M059J (cell line): ENCODE measurements at regions not wholly inside any gene's neighbourhood (a gene's known extent, or its start where the extent isn't known, plus 50 kb on each side); places are given as distances from the start of the nearest gene placed in this dataset.
A peak's percentile ranks its signal among the peaks of the same experiment; 100 is the strongest.

Experiments used
- DNase-seq: peaks from one replicate; pipeline ENCODE4 v3.0.0-alpha.2; 2012; ENCODE audit warnings: low read depth

- no peak for DNase-seq
Measured at GRCh38 chr3:21140785-21141184, 610.2 kb downstream of the ZNF385D start.

DNA sequence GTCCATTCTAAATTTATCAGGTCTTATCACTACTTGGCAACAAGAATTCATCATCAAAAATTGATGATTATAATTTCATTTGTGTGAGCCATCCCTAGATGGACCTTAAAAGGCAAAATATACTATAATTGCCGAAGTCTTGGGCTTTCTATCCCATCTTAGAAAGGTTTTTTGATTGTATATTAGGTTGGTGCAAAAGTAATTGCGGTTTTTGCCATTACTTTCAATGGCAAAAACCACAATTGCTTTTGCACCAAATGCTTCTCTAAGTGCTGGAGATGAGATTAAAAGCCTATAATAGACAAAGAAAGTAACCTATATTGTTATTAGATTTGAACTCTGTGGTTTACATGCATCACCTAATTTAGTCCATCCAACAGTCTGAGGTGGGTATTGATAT lies 612.9 kb downstream of the ZNF385D start:
- no peak for DNase-seq

DNA sequence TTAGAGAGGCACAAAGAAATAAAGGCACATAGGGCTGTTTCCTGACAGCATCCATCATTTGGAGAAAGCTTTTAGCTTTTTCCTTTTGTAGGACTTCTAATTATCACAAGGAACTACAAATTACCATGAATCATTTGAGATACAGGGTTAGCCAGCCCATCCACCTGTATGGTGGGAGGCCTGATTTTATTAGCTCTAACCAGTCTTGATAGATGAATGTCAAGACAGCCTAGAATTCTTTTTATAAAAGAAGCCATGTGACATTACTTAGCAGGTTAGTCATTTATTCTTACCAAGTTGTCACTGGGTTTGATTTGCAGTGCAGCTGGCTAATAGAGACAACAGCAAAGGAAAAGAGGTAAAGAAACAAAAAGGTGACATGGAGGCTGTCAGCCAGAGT lies 618.1 kb downstream of the ZNF385D start:
- no peak for DNase-seq

DNA sequence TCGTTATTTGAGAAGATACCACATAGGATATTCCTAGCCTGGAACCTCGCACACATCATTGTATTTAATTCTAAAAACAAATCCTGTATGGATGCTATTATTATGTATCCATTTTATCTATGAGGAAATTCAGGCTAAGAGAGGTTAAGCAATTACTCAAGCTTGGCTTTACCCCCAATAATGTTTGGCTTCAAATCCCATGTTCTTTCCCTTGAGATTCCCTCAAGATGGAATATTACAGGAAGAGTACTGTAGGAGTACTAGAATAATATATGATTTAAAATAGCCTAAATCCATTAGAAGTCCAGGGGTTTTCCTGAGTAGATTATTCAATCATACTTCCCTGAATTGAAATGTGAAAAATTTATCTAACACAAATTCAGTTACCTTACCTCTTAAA lies 630.2 kb downstream of the ZNF385D start:
- DNase-seq, result no peak

DNA sequence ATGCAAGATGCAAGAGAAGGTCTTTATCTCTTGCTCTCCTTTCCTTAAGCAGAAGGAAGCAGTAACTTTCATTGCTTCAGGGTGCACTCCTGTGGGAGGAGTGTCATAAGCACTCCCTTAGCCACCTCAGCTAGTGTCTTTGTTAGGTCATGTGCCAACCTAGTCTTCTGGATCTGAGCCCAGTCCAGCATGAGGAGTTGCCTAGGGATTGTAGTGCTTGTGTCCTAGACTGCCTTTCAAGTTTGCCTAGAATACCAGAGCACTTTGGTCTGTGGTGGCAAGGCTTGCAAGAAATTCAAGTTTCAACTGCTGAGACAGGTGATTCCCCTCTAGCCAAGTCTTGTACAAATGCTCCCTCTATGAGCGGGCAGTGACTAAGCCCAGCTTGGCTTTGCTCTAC lies 633.6 kb downstream of the ZNF385D start:
- no peak for DNase-seq

DNA sequence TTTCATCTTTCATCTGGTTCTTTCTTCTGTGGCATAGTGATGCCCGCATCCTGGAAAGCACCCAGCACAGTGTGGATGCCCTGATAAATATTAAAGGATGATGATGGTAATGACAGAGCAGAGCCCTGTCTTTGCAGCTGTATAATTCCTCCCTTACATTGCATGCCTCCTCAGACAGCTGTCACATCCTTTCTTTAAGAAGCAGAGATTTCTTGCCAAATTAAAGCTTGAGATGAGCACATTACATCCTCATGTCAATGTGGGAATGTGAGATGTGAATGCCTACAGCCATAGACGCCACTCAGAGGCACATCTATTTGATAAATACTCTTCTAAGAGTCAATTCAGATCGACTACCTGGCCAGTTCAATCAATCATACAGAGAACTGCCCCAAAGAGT lies 642.0 kb downstream of the ZNF385D start:
- DNase-seq, result no peak

- DNase-seq, result no peak
Measured at GRCh38 chr3:21105784-21106183, 645.2 kb downstream of the ZNF385D start.

DNA sequence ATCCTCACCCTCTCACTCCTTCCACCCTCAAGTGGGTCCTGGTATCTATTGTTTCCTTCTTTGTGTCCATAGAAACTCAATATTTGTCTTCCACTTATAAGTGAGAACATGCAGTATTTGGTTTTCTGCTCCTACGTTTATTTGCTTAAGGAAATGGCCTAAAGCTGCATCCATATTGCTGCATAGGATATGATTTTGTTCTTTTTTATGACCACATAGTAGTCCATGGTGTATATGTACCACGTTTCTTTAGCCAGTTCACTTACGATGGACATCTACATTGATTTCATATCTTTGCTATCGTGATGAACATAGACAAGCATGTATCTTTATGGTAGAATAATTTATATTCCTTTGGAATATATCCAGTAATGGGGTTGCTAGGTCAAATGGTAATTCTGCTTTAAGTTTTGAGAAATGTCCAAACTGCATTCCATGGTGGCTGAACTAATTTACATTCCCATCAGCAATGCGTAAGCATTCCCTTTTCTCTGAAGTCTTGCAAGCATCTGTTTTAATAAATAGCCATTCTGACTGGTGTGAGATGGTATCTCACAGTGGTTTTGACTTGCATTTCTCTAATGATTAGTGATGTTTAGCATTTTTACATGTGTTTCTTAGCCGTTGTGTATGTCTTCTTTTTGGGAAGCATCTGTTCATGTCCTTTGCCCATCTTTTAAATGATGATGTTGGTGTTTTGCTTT lies 650.2 kb downstream of the ZNF385D start:
- no peak for DNase-seq

GRCh38 chr3:21094686-21095085 lies 656.3 kb downstream of the ZNF385D start:
- DNase-seq, result no peak

- DNase-seq, result no peak
Measured at GRCh38 chr3:21073561-21073960, 677.4 kb downstream of the ZNF385D start.

DNA sequence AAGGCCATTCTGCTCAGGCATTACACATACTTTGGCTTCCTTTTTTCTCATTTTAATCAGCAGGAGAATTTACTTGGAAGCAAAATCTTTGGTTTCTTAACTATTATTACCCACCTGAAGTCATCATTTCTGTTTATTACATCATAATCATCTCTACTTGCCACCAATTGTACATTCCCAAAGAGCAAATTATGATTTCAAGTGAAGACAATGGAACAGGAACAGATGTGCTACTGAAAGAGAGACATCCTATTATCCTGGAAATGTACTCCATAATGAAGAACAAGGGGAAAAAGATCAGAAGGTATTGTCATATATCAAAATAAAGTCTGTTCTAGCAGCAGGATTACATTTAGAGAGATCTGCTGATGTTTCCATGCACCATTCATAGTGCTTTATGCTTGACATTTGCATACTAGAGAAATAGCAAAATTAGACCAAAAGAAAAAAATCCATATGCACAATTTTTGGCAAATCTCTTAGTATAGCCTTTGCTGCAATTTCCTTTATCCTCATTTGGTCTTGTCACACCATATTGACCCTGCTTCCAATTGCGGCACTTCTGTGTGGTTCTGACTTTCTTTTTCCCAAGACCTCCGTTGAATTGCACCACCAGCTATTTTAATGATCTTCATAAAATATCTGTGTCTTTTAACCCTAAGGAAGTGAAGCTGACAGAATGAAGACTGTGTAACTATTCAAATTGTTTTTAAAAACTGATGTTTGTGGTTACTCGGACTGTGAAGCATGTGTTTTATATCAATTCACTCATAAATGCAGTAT lies 683.8 kb downstream of the ZNF385D start:
- DNase-seq, result no peak

GRCh38 chr3:21062831-21063294 lies 688.1 kb downstream of the ZNF385D start:
- no peak for DNase-seq

DNA sequence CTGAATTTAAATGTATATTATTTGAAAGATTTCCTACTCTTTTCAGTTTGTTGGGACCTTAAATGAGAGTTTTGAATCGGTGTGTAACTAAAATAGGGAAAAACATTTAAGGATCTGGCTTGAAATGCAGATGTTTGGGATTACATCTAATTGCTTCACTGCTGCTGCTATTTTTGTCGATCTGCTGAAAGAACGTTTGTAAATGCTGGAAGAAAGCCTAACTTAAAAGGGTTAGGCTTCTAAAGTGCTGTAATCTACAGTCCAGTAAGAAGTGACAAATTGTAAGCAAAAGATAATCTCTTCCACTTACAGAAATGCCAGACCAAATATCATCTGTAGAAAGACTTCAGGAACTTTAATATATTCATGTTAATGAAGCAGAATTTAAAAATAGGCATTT lies 691.6 kb downstream of the ZNF385D start:
- no peak for DNase-seq

- DNase-seq, result no peak
Measured at GRCh38 chr3:21056293-21056692, 694.7 kb downstream of the ZNF385D start.

DNA sequence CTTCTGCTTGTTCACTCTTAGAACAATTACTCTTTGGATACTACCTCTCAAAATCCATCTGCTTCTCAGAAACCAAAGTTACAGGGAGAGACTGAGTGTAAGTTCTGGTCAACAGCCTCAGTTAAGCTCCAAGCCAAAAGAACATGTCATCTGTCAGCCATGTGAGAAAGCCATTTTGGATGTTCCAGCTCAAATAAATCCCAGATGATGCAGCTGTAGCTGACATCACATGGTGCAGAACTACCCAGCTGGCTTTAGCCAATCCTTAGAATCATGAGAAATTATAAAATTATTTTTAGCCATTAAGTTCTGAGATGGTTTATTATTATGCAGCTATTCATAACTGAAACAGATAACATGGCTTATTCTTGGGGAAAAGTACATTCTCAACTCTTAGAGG lies 696.0 kb downstream of the ZNF385D start:
- no peak for DNase-seq

GRCh38 chr3:21054064-21054463 lies 696.9 kb downstream of the ZNF385D start:
- no peak for DNase-seq

DNA sequence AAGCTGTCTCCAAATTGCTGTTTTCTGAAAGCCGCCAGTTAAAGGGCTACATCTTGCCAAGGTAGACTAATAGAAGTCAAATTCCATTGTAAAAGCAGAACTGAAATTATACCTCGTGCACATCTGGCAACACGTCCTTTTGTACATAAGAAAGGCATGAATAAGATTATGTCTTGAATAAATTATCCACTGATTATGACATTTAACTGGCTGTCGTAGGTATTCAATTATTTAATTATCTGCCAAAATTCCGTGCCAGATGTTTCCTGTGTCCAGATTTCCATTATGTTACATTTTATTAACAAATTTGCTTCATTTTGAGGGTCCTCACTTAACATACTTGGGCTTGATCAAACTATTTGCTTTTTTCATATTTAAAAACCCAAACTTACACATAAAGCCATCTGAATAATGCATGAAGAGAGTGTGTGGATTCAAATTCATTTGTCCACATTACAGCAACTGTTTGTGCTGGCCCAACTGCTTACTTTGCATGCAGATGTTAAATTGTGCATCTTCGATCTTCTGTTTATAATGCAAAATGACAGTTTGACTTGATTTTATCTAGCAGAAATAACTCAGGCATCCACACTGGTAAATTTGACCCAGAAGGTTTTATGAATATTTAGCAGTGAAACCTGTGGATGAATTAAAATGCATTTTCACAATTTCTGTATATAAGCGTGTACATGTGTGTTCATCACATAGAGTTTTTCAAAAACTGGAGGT lies 701.5 kb downstream of the ZNF385D start:
- DNase-seq, result no peak

- peak; percentile 3 for DNase-seq
Measured at GRCh38 chr3:21043139-21043538, 707.9 kb downstream of the ZNF385D start.

- no peak for DNase-seq
Measured at GRCh38 chr3:21042184-21042583, 708.8 kb downstream of the ZNF385D start.

DNA sequence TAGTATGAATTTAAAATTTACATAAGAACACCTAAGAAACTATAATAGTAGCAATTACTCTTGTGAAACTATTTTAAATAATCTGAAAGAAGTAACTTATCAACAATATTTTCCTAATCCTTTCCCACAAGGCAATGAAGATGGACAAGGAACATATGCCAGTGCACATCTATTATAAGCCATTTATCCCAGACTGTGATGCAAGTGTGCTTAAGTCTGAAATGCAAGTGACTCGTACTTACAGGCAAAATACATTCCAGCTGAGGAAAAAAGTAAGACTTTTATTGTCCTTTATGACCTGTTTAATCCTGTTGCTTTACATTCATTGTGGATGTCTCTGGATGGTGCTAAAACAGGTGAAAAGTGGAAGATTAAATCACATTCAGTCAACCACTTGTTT lies 709.4 kb downstream of the ZNF385D start:
- DNase-seq, result no peak

GRCh38 chr3:21036888-21037287 lies 714.1 kb downstream of the ZNF385D start:
- DNase-seq, result no peak

DNA sequence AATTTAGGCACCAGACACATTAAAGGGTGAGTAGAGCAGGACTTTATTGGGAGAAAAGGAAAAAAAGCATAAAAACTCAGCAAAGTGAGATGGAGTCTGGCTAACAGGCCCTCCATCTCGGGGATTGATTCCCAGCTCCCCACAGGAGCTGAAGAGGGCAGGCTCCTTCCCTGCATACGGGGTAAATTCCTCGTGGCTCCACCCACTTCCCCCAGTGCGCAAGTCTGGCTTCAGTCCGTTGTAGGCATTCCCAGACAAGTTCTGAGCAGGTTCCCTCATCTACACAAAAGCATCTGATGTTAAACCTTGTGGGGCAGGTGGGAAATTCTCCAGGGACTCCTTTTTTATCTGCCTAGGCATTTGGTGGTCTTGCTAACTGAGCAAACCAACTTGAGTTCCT lies 722.6 kb downstream of the ZNF385D start:
- DNase-seq, result peak; percentile 3

GRCh38 chr3:21024563-21024962 lies 726.4 kb downstream of the ZNF385D start:
- no peak for DNase-seq
